ENCODE measurements at regions not wholly inside any gene's neighbourhood (a gene's known extent, or its start where the extent isn't known, plus 50 kb on each side); places are given as distances from the start of the nearest gene placed in this dataset.
"Not testable (repeated sequence)": the region's sequence is repeated elsewhere in the genome, so short reads cannot be mapped to it uniquely, and the experiment has no call there.

DNA sequence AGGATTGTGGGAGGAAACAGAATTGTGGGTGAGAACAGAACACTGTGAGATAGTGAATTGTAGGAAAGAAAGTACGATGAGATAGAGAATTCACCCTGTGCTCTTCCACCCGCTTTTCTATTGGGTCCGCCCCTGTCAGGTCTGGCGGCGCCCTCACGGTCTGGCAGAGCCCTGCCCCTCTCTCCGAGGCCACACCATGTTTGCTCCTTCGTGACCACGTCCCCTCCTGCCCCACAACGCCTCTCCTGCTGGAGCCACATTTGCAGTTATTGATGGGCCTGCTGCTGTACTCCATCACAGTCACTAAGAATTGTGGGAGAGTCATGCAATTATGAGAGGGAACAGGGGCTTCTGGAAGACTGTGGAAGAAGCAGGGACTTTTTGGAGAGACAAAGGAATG lies 473.1 kb downstream of the KLF12 start:
- no peak for DNase-seq

DNA sequence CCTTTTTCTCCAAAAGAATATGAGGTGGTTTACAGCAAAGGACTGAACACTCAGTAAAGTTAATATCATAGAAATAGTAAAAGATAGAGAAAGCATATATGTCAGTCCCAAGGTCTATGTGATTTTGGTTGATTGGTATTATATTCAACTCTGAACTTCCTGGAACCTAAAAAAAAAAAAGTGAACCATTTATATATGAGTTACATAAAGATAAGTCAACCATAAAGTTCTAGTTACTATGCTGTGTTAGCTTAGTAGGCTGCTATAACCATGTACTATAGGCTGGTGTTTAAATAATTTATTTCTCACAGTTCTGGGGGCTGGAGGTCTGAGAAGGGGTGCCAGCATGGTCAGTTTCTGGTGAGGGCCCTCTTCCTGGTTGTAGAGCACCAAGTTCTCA lies 475.6 kb downstream of the KLF12 start:
- no peak for DNase-seq

- DNase-seq: no peak
These were observed 476.2 kb downstream of the KLF12 start for GRCh38 chr13:73657821-73658540.

DNA sequence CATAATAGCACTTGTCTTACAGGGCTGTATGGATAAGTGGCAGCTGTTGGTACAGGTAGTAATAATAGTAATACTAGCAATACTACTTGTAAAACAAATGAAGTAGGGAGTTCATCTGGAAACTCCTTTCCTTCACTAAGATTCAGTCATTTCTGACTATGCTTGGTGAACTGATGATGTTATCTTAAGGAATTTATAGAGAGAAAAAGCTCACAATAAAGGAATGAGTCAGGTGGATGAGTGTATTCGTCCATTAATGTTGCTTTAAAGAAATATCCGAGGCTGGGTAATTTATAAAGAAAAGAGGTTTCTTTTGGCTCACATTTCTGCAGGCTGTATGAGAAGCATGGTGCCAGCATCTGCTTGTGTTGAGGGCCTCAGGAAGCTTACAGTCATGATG lies 477.3 kb downstream of the KLF12 start:
- DNase-seq: no peak

GRCh38 chr13:73653688-73654087 lies 480.5 kb downstream of the KLF12 start:
- no peak for DNase-seq

DNA sequence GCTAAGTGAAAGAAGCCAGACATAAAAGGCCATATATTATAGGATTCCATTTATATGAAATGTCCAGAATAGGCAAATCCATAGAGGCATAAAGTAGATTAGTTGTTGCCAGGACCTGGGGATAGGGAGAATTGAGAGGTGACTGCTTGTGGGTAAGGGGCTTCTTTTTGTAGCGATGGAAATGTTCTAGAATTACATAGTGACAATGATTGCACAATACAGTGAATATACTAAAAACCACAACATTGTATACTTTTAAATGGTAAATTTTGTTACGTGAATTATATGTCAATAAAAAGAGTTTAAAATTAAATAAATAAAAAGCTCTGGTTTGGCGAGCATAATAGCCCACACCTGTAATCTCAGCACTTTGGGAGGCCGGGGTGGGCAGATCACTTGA lies 486.8 kb downstream of the KLF12 start:
- DNase-seq: no peak

- not testable (repeated sequence) for DNase-seq
These were observed 493.6 kb downstream of the KLF12 start for GRCh38 chr13:73640476-73641179.

GRCh38 chr13:73635166-73635787 lies 498.9 kb downstream of the KLF12 start:
- DNase-seq: no peak

- DNase-seq: no peak
These were observed 500.3 kb downstream of the KLF12 start for GRCh38 chr13:73633817-73634460.

GRCh38 chr13:73631411-73631810 lies 502.8 kb downstream of the KLF12 start:
- peak; percentile 9 for DNase-seq

DNA sequence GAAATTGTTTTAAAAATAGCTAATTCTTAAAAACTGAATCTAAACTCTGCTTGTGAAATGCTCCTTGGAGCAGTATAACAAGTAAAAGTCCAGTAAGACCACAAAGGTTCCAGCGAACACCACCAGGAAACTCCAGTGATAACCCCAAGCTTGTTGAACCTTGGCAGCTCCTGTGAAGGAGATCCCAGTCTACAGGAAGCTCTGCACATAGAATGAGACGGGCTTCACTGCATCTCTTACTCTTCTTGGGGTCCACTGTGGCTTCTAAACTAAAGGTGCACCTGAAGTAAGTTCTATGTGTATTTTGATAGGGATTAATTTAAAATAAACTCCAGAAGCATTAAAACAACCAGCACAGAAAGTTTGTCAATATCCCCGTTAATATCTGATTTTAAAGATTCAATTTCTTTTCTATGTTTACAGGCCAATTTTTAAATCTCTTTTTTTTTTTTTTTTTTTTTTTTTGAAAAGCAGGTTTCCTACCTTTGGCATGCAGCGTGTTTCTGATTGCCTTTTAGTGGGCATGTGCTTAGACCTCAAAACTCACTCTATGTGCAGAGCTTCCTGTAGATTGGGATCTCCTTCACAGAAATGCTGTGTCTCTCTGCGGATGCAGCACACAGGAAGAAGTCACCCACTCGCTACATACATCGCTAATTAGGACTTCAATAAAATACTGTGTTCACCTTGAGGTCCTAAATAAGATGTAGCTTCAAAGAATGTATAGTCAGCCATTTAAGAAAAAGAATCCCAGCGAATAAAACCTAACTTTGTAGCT lies 508.5 kb downstream of the KLF12 start:
- DNase-seq: peak; percentile 43

GRCh38 chr13:73623281-73623680 lies 510.9 kb downstream of the KLF12 start:
- DNase-seq: no peak

- no peak for DNase-seq
These were observed 511.8 kb downstream of the KLF12 start for GRCh38 chr13:73622381-73622780.

DNA sequence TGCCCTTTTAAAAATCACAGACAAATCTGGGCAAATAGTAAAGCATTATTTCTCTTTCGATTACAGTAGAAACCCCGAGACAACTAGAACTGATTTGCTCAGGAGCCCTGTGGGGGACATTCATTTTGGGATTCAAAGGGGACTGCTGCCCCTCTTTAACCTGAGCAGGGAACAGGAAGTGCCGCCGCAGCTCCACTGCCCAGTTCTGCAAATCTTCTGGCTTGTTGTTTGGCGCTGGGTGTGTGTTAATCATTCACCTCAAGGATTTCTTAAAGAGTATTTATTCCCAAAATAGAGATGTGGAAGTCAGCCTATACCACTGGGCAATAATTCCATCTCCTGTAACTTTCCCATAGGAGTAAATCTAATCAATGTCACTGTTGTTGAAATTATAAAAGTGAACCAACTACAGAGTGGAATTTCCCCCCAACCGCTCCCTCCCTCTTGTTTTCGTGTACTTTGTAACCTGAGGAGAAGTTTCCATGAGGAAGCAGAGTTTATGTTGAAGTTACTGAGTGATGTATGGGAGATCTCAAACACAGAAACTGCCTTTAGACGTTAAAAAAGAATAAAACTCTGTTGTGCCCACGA lies 515.8 kb downstream of the KLF12 start:
- DNase-seq: no peak

DNA sequence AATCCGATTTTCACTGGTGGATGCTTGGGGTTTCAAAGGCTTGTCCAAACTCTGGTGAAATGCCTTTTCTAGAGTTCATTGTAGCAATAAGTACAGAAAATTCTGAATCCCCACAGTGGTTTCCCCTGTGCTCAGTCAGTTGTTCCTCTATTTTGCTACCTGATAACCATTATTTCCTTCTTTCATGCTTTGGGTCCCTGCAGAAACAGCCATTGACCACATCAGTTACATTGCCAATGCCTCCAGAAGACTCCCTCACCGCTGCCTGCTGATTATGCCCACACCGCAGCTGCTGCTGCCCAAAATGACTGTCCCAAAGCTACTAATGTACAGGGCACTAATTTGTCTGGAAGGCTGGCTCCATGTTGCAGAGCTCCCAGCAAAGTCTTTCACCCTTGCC lies 517.3 kb downstream of the KLF12 start:
- DNase-seq: no peak

- DNase-seq: no peak
These were observed 523.2 kb downstream of the KLF12 start for GRCh38 chr13:73610799-73611592.

DNA sequence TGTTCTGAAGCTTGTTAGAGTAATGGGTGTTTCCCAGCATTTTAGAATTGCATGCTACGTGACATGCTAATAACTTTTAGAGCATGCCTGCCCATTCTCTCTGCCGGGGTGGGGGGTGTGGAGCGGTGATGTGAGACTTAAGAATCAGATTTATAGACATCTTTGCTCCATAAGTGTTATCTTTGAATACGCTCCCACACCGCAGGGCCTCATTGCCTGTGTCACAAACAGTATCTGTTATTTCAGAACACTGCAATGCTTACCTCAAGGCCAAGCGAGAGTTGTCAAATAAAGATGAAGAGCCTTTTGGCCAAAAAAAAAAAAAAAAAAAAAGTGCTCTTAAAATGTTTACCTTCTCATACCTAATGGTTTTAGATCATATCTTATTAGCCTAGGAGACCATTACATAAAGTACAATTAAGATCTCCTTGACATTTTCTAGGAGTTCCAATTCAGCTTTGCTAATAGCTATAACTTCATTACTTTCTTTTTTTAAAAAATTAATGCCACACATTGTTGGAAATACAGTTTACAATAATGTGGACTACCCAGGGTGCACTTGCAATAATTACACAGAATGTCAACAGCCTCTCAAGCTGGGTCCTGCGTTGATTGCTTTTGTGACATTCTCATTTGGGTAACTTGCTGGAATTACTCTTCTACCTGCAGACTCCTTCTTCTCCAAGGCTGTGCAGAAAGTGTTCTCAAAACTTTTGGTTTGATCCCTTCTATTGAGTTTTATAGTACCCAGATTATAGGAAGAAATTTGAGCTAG lies 525.3 kb downstream of the KLF12 start:
- DNase-seq: no peak

- no peak for DNase-seq
These were observed 526.1 kb downstream of the KLF12 start for GRCh38 chr13:73608157-73608516.

GRCh38 chr13:73607489-73608156 lies 526.6 kb downstream of the KLF12 start:
- DNase-seq: no peak

GRCh38 chr13:73603646-73604045 lies 530.6 kb downstream of the KLF12 start:
- DNase-seq: no peak

Measured in CD4-positive, alpha-beta T cell treated with Interleukin-17A for 4 hours (primary cell).